ENCODE measurements at regions not wholly inside any gene's neighbourhood (a gene's known extent, or its start where the extent isn't known, plus 50 kb on each side); places are given as distances from the start of the nearest gene placed in this dataset.
"Not testable (repeated sequence)": the region's sequence is repeated elsewhere in the genome, so short reads cannot be mapped to it uniquely, and the experiment has no call there.

DNA sequence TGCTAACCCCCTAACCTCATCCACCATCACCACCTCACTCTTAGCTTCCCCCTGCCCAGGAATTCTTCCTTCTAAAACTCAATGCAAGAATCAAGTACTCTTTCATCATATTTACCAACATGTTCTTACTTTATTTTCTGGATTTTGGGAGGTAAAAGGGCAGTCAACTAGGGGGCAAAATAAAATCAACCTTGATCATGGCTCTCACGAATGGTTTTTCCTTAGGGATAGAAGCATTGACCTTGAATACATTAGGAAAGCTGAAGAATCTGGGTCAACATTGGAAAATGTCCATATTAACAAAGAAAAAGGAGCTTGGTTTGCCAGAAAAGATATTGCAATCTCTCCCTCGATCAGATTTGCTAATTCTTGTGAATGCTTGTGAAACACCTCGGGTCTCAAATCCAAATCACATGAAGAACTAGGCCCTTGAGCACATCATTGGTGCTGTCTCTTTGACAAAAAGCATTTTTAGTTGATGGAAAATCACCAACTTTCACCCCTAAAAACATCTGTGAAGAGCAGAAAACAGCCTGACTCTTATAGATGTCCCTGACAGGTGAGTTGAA is 58.9 kb downstream of the ZC3H11B start:
- Histone ChIP-seq H3K4me1 (no peaks in the 10 kb centered on the region), H3K9me3 (no peaks in the 10 kb centered on the region), H3K27me3 (no peaks in the 10 kb centered on the region), H3K27ac (no peak overlapping the region), H3K36me3 (no peaks in the 10 kb centered on the region), H3K4me3 (no peak overlapping the region)
- intact Hi-C loops (cut with DNase I) = no loop called here
- TF ChIP-seq, protein P1, sequence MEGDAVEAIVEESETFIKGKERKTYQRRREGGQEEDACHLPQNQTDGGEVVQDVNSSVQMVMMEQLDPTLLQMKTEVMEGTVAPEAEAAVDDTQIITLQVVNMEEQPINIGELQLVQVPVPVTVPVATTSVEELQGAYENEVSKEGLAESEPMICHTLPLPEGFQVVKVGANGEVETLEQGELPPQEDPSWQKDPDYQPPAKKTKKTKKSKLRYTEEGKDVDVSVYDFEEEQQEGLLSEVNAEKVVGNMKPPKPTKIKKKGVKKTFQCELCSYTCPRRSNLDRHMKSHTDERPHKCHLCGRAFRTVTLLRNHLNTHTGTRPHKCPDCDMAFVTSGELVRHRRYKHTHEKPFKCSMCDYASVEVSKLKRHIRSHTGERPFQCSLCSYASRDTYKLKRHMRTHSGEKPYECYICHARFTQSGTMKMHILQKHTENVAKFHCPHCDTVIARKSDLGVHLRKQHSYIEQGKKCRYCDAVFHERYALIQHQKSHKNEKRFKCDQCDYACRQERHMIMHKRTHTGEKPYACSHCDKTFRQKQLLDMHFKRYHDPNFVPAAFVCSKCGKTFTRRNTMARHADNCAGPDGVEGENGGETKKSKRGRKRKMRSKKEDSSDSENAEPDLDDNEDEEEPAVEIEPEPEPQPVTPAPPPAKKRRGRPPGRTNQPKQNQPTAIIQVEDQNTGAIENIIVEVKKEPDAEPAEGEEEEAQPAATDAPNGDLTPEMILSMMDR (IDR thresholded peaks at IDR 0.05) = no peak
- DNase-seq (no peak), ATAC-seq (no peak)
- WGBS, 2 donors = 71 to 83% methylated on average over 3 of the region's 3 CpGs

DNA sequence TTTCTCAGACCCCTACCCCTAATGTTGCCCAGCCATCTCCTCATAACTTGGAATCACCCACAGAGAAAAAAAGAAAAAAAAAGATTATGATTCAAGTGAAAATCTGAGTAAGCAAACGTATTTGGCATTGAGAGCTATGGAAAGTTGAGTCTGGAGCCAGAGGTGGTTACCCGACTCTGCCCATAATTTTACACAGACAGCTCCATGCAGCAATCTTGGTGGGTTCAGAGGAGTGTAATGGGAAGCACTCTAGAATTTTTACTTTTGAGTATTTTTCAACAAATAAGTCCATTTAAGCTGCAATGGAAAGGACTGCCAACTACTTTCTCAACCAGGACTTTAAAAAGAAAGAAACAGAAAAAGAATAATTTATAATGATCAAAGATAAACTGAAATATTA is 62.7 kb downstream of the ZC3H11B start:
- TF ChIP-seq, protein P1 (IDR thresholded peaks at IDR 0.05) = no peak
- Histone ChIP-seq H3K36me3 (no peaks in the 10 kb centered on the region), H3K27ac (no peak overlapping the region), H3K9me3 (no peaks in the 10 kb centered on the region), H3K4me3 (no peak overlapping the region), H3K4me1 (no peaks in the 10 kb centered on the region), H3K27me3 (no peaks in the 10 kb centered on the region)
- DNase-seq (no peak), ATAC-seq (no peak)
- WGBS, 2 donors = 74 to 77% methylated on average over 2 of the region's 2 CpGs
- intact Hi-C loops (cut with DNase I) = no loop called here

DNA sequence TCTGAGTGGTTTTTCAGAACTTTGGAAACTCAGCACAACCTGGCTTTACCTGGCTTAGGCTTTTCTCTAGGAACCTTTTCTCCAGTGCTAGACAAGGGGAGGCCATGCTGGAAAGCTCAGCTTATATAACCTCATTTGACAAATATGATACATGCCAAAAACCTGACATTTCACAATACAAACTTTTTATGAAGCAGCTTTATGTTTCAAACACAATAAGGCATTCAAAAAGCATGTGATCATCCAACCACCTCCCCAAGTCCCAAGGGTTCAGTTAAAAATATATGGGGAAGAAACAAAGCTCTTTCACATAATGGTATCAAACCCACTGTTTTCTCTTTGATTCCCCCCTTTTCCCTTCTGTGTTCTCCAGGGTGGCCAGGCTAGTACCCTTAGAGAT is 63.7 kb downstream of the ZC3H11B start:
- Histone ChIP-seq H3K4me3 (no peak overlapping the region), H3K36me3 (no peaks in the 10 kb centered on the region), H3K27me3 (no peaks in the 10 kb centered on the region), H3K4me1 (no peaks in the 10 kb centered on the region), H3K9me3 (no peaks in the 10 kb centered on the region), H3K27ac (no peak overlapping the region)
- no peak for DNase-seq
- TF ChIP-seq, protein P1 (IDR thresholded peaks at IDR 0.05) = no peak
- intact Hi-C loops (cut with DNase I) = no loop called here
- no peak for ATAC-seq

DNA sequence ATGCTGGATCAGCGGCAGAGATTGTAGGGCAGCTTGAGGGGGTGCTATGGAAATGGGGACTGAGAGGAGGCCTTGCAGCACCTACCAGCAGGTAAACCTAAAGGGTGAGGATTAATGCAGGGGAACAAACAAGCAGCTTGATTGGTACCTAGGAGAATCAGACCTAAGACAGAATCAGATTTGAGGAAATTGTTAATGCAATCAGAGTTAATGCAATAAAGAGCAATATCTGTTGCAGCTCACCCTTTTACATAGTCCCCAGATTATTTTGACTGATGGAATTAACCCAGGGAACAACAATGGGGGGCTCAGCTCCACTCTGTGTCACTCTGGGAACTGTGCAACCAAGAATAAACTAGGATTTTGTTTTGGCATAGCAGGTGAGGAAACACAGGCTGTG is 64.5 kb downstream of the ZC3H11B start:
- DNase-seq (no peak), ATAC-seq (no peak)
- no peak overlapping the region for H3K27ac ChIP-seq
- H3K4me3 ChIP-seq = no peak overlapping the region
- no peaks in the 10 kb centered on the region for H3K36me3 ChIP-seq
- H3K27me3 ChIP-seq = no peaks in the 10 kb centered on the region
- TF ChIP-seq, protein P1 (IDR thresholded peaks at IDR 0.05) = no peak
- no peaks in the 10 kb centered on the region for H3K9me3 ChIP-seq
- intact Hi-C loops (cut with DNase I) = no loop called here
- no peaks in the 10 kb centered on the region for H3K4me1 ChIP-seq
- WGBS, 2 donors = 97 to 98% methylated on average over 1 of the region's 1 CpG

DNA sequence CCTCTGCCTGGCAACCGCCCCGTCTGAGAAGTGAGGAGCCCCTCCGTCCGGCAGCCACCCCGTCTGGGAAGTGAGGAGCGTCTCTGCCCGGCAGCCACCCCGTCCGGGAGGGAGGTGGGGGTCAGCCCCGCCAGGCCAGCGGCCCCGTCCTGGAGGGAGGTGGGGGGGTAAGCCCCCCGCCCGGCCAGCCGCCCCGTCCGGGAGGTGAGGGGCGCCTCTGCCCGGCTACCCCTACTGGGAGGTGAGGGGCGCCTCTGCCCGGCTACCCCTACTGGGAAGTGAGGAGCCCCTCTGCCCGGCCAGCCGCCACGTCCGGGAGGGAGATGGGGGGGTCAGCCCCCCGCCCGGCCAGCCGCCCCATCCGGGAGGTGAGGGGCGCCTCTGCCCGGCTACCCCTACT is 67.1 kb downstream of the ZC3H11B start:
- H3K4me1 ChIP-seq; H3K27ac ChIP-seq; H3K4me3 ChIP-seq; H3K9me3 ChIP-seq; H3K27me3 ChIP-seq; H3K36me3 ChIP-seq; intact Hi-C loops (cut with DNase I); ATAC-seq; DNase-seq: not testable (repeated sequence)
- 96% methylated on average over 19 to 27 of the region's 31 CpGs for WGBS, 2 donors
